ENCODE measurements at regions not wholly inside any gene's neighbourhood (a gene's known extent, or its start where the extent isn't known, plus 50 kb on each side); places are given as distances from the start of the nearest gene placed in this dataset.

- TF ChIP-seq CTCF (IDR thresholded peaks at IDR 0.05), result no peak
- H3K36me3 Mint-ChIP-seq (ENCODE audit: low read depth), result no peaks in the 10 kb centered on the region
- peaks cover 4% of the 10 kb centered on the region for H3K4me1 Mint-ChIP-seq (ENCODE audit: low read depth)
- H3K27ac Mint-ChIP-seq (ENCODE audit: unreplicated experiment), result no peak overlapping the region
- H3K27me3 Mint-ChIP-seq (ENCODE audit: low read depth), result no peaks in the 10 kb centered on the region
- H3K4me3 Mint-ChIP-seq (ENCODE audit: unreplicated experiment), result no peak overlapping the region
- no peak for DNase-seq (ENCODE audit: low spot score)
- H3K9me3 Mint-ChIP-seq (ENCODE audit: low read depth), result no peaks in the 10 kb centered on the region
Observed at GRCh38 chr10:65335311-65335710, 1590.5 kb upstream of the LRRTM3 start.

- Mint-ChIP-seq H3K27me3 (ENCODE audit: low read depth) (no peaks in the 10 kb centered on the region), H3K27ac (ENCODE audit: unreplicated experiment) (no peak overlapping the region), H3K4me1 (ENCODE audit: low read depth) (peaks cover 25% of the 10 kb centered on the region), H3K9me3 (ENCODE audit: low read depth) (no peaks in the 10 kb centered on the region), H3K36me3 (ENCODE audit: low read depth) (no peaks in the 10 kb centered on the region), H3K4me3 (ENCODE audit: unreplicated experiment) (no peak overlapping the region)
- no peak for TF ChIP-seq CTCF (IDR thresholded peaks at IDR 0.05)
- no peak for DNase-seq (ENCODE audit: low spot score)
Observed at GRCh38 chr10:65340340-65340739, 1585.5 kb upstream of the LRRTM3 start.

GRCh38 chr10:65341323-65341925, 1584.4 kb upstream of the LRRTM3 start:
- TF ChIP-seq CTCF (IDR thresholded peaks at IDR 0.05), result no peak
- no peak for DNase-seq (ENCODE audit: low spot score)
- H3K36me3 Mint-ChIP-seq (ENCODE audit: low read depth), result no peaks in the 10 kb centered on the region
- no peaks in the 10 kb centered on the region for H3K9me3 Mint-ChIP-seq (ENCODE audit: low read depth)
- H3K4me1 Mint-ChIP-seq (ENCODE audit: low read depth), result peaks cover 25% of the 10 kb centered on the region
- H3K27ac Mint-ChIP-seq (ENCODE audit: unreplicated experiment), result no peak overlapping the region
- no peaks in the 10 kb centered on the region for H3K27me3 Mint-ChIP-seq (ENCODE audit: low read depth)
- no peak overlapping the region for H3K4me3 Mint-ChIP-seq (ENCODE audit: unreplicated experiment)

GRCh38 chr10:65342245-65342644, 1583.6 kb upstream of the LRRTM3 start:
- TF ChIP-seq CTCF (IDR thresholded peaks at IDR 0.05), result no peak
- Mint-ChIP-seq H3K27ac (ENCODE audit: unreplicated experiment) (no peak overlapping the region), H3K27me3 (ENCODE audit: low read depth) (no peaks in the 10 kb centered on the region), H3K4me3 (ENCODE audit: unreplicated experiment) (no peak overlapping the region), H3K9me3 (ENCODE audit: low read depth) (no peaks in the 10 kb centered on the region), H3K4me1 (ENCODE audit: low read depth) (peaks cover 25% of the 10 kb centered on the region), H3K36me3 (ENCODE audit: low read depth) (no peaks in the 10 kb centered on the region)
- DNase-seq (ENCODE audit: low spot score), result no peak

- H3K4me1 Mint-ChIP-seq (ENCODE audit: low read depth), result peaks cover 9% of the 10 kb centered on the region
- no peaks in the 10 kb centered on the region for H3K36me3 Mint-ChIP-seq (ENCODE audit: low read depth)
- no peaks in the 10 kb centered on the region for H3K9me3 Mint-ChIP-seq (ENCODE audit: low read depth)
- H3K27me3 Mint-ChIP-seq (ENCODE audit: low read depth), result no peaks in the 10 kb centered on the region
- no peak overlapping the region for H3K27ac Mint-ChIP-seq (ENCODE audit: unreplicated experiment)
- no peak for TF ChIP-seq CTCF (IDR thresholded peaks at IDR 0.05)
- no peak for DNase-seq (ENCODE audit: low spot score)
- H3K4me3 Mint-ChIP-seq (ENCODE audit: unreplicated experiment), result no peak overlapping the region
Observed at GRCh38 chr10:65346466-65346865, 1579.4 kb upstream of the LRRTM3 start.
